CD4-positive, alpha-beta T cell treated with Interleukin-12 subunit alpha and Interleukin-12 subunit beta, for 1 hour (primary cell): ENCODE measurements at regions not wholly inside any gene's neighbourhood (a gene's known extent, or its start where the extent isn't known, plus 50 kb on each side); places are given as distances from the start of the nearest gene placed in this dataset.
"Not testable (repeated sequence)": the region's sequence is repeated elsewhere in the genome, so short reads cannot be mapped to it uniquely, and the experiment has no call there.

Experiments used
- DNase-seq: peaks from one replicate; pipeline ENCODE4 v3.0.0-alpha.2; 2020

- no peak for DNase-seq
Observed at GRCh38 chr5:118366429-118366828, 621.9 kb downstream of the DTWD2 start.

- DNase-seq: no peak
Observed at GRCh38 chr5:118365718-118366117, 622.6 kb downstream of the DTWD2 start.

GRCh38 chr5:118354797-118355196, 633.5 kb downstream of the DTWD2 start:
- DNase-seq: no peak

GRCh38 chr5:118353970-118354369, 634.4 kb downstream of the DTWD2 start:
- DNase-seq: no peak

GRCh38 chr5:118336468-118336867, 651.9 kb downstream of the DTWD2 start:
- DNase-seq: no peak

- no peak for DNase-seq
Observed at GRCh38 chr5:118327389-118327788, 661.0 kb downstream of the DTWD2 start.

GRCh38 chr5:118326481-118327045, 661.8 kb downstream of the DTWD2 start:
- no peak for DNase-seq

- DNase-seq: no peak
Observed at GRCh38 chr5:118325931-118326330, 662.4 kb downstream of the DTWD2 start.

GRCh38 chr5:118323723-118324122, 664.6 kb downstream of the DTWD2 start:
- not testable (repeated sequence) for DNase-seq

- DNase-seq: no peak
Observed at GRCh38 chr5:118321081-118321480, 667.3 kb downstream of the DTWD2 start.

- DNase-seq: no peak
Observed at GRCh38 chr5:118320121-118320520, 668.2 kb downstream of the DTWD2 start.

GRCh38 chr5:118314931-118315330, 673.4 kb downstream of the DTWD2 start:
- DNase-seq: no peak

- no peak for DNase-seq
Observed at GRCh38 chr5:118311103-118311819, 677.1 kb downstream of the DTWD2 start.

- no peak for DNase-seq
Observed at GRCh38 chr5:118310401-118310800, 677.9 kb downstream of the DTWD2 start.

- no peak for DNase-seq
Observed at GRCh38 chr5:118303296-118303695, 685.1 kb downstream of the DTWD2 start.

- DNase-seq: no peak
Observed at GRCh38 chr5:118302786-118303185, 685.6 kb downstream of the DTWD2 start.

GRCh38 chr5:118301696-118302095, 686.7 kb downstream of the DTWD2 start:
- DNase-seq: no peak

GRCh38 chr5:118295045-118295444, 693.3 kb downstream of the DTWD2 start:
- DNase-seq: no peak

- DNase-seq: no peak
Observed at GRCh38 chr5:118293378-118293777, 695.0 kb downstream of the DTWD2 start.

GRCh38 chr5:118290204-118290603, 698.1 kb downstream of the DTWD2 start:
- DNase-seq: no peak

- DNase-seq: not testable (repeated sequence)
Observed at GRCh38 chr5:118284230-118284629, 704.1 kb downstream of the DTWD2 start.

GRCh38 chr5:118282480-118283038, 705.8 kb downstream of the DTWD2 start:
- not testable (repeated sequence) for DNase-seq

GRCh38 chr5:118279540-118280294, 708.6 kb downstream of the DTWD2 start:
- DNase-seq: no peak

GRCh38 chr5:118270526-118270925, 717.8 kb downstream of the DTWD2 start:
- no peak for DNase-seq
